ENCODE measurements at regions not wholly inside any gene's neighbourhood (a gene's known extent, or its start where the extent isn't known, plus 50 kb on each side); places are given as distances from the start of the nearest gene placed in this dataset.

DNA sequence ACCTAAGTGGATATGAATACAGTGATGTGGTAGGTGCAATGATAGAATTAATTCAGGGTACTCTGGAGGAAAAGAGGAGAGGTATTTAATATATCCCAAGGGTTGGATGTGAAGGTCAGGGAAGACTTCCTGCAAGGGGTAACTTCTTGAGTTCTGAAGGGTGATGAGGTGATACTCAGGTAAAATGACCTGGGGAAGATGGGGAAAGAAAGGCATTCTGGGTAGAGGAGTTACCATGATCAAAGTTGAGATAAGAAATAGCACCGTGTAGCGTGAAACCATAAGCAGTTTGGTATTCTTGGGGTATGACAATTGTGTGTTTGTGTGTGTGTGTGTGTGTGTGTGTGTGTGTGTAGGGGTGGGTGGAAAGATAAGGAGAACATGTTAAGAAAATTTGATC is 270.4 kb upstream of the LCORL start:
- DNase-seq, result no peak

DNA sequence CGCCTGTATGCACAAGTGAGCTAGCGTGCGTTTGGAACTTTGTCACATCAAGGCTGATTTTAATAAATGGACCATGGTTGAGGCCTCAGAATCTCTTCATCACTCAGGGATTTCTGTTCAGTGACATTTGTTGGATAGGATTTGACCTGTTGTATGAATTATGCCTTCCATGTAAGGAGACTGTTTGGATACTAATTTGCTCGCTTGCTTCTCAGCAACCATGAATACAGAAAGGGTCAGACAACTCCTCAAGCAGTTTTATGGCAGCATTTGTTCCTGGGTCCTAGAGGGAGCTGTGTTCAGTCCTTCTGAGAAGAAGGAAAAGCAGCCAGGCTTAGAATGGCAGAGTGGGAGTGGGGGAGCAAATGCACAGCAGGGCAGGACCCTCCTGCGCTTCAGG is 269.7 kb upstream of the LCORL start:
- no peak for DNase-seq

DNA sequence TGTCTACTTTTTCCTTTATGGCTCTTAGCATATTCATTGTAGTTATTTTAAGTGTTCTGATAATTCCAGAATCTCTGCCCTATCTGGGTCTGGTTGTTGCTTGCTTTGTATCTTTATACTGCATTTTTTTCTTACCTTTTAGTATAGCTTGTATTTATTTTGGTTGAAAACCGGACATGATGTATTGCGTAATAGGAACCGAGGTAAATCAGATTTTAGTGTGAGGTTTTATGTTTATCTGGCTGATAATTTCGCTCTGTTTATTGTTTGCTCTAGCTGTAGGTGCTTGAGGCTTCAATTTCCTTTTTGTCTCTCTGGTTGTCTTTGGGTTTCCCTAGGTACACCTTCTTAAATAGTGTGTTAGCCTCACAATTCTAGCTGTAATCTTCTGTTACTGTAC is 263.8 kb upstream of the LCORL start:
- DNase-seq, result no peak

DNA sequence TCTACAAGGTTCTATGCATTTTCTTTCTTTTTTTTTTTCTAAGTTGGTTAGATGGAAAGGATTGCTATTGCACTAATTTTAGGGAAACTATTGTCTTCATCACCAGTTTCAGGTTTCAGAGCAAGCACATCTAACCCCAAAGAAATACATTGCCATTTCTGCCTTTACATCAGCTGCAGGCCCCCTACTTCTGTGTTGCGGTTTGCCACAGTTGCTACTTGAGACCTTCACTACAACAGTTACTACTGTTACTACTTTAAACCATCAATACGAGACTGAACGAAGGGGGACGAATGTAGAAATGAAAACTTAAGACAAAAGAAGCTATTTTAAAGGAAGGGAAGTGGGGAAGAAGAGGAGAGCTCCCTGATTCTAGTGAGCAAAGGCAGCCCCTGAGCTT is 256.7 kb upstream of the LCORL start:
- no peak for DNase-seq

DNA sequence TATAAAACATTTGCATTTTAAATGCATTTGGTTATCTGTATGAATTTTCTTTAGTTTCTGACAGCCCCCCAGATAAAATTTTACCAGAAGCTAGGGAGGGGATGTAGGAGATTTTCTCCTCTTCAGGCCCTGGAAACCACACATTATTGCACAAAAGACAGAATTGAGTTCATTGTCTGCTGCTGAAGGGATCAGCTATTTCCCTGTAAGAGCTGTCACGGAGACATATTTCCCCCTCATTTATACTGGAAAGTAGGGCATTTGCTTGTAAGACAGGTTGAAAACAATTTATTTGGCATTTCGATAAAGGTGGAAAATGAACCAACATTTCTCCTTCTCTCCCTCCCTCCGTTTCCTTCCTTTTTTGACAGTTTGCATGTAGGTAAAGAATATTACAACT is 241.3 kb upstream of the LCORL start:
- DNase-seq, result no peak

DNA sequence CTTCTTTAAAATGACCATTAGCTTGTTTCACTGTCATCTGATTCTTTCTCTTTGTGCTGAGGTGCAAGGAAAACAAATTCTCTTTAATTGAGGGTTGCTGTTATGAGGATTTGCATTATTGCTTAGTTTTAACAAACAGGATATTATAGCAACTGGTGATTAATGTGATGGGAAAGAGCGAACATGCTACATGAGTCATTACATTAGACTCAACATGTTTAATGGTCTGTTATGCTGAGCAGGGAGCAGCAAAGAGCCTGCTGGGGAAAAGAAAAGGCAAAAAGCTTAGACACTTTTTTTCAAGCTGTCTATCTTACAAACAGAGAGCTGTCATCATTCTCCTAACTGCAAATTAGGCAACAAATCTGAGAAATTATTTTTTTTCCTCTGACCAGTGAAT is 230.5 kb upstream of the LCORL start:
- DNase-seq, result no peak

DNA sequence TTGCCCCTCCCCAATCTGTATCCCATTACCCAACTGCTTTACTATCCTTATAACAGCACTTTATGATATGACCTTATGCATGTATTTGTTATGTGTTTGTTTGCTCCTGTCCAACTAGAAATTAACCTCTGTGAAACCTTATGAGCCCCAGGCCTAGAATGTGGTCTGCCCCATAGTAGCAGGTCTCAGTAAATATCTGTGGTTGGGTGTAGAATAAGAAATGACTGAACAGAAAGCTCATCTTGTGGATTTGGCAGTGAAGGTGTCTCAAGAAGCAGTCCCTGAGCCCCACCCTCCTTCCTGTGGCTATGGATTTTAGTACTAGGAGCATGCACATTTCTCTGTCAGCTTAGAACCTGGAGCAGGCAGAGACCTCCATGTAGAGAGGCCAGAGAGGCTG is 229.0 kb upstream of the LCORL start:
- DNase-seq, result no peak

DNA sequence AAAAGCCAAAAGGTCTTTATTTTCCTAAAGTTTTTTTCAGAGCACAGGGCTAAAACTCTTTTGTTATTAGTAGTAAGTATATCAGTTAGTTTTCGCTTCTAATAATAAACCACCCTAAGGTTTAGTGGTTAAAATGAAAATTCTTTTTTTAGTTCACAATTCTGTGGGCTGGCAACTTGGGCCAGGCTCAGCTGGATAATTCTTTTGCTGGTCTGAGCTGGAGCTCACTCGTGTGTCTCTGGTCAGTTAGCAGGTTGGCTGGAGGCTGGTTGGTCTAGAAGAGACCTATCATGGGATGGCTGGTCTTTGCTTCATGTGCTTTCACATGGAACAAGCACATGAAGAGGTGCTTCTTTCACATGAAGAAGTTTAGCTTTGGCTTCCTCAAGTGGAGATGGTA is 227.1 kb upstream of the LCORL start:
- no peak for DNase-seq

DNA sequence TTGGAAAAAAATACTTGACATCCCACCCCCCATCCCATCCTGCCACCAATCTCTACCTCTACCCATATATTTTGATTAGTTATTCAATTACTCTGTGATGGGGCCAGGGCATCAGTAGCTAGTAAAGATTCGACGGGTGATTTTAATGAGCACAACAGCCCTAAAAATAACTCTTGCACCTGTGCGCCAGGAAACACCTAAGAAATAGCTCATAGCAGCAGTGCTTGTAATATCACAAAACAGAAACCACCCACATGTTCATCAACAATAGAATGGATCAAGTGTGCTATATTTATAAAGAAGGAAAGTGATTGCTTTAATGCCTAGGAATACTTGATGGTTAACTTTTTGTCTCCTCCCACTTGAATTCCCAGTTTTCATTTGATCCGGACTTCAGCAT is 225.6 kb upstream of the LCORL start:
- DNase-seq, result no peak

DNA sequence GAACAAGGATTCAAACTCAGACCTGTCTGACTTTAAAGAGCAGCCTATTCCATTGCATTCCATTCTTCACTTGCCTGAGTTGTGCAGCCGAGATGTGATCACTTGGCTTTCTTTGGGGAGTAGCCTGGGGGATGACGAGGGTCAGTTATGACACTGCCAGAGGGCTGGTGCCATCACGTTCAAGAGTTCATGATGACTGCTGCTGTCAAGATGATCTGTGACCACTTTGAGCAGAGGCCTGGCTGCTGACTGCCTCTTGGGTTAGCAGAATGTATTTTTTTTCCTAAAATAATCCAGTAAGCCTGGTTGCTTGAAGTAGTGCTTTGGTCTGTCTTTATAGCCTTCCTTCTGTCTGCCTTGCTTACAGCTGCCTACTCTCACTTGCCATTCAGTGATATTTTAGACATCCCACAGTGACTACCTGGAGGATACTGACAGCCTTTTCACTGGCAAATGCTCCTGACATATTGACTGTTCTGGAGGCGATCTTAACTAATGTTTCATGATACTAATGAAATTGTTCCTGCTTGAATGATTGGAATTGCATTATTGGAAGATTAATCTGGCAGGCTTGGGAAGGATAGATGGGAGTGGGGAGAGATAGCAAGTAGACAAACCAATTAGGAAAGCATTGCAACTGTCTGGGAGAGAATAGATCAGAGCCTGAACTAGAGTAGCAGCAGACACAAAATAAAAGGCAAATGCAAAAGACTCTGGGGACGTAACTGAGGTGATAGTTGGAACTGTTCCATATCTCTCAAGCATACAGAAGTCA is 221.6 kb upstream of the LCORL start:
- DNase-seq, result no peak

DNA sequence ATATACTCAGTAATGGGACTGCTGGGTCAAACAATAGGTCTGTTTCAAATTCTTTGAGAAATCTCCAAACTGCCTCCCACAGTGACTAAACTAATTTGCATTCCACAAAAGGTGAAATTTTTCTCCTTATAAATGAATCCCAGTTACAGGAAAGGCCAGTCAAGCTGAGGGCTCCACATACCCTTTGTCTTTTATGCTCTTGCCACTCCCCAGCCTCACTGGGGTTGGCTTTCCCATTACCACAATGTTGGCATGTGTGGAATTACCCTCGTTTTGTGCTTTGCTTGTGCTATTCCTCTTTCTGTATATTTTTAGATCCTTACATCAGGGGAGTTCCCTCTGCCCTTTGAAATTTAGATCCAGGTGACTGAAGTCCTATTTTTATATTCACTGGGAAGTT is 220.2 kb upstream of the LCORL start:
- no peak for DNase-seq

DNA sequence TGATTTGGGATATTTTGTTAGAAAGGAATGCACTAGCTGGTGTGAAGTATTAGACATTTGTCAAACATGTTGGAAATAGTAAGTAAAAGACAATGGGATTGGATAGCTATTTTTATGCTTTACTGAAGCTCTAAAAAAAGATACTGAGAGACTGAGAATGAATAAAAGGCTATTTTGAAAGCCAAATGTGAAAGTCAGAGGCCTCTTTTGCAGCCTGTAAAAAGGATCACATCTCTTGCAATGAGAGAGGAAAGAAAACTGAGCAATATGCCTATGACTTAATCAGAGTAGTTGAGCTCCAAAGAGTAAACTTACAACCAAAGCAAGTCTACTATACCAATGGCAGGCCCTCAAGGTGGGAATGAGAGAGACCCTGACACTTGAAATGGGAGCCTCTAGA is 212.6 kb upstream of the LCORL start:
- no peak for DNase-seq

DNA sequence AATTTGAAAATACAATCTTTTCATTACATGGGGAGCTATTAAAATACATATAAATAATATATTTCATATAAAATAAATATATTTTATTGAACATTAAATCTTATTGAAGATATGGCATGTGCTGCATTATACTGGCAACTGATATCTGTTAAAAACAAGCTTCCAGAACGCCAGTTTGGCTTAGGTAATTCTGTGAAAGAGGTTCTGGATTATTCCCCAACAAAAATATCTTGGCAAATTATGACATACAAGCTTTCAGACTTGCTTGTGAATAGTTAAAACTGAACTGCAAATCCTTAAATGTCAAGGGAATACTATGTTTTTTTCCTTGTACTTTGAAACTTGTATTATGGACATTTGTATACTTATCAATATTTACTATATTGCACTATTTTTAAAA is 210.2 kb upstream of the LCORL start:
- no peak for DNase-seq

DNA sequence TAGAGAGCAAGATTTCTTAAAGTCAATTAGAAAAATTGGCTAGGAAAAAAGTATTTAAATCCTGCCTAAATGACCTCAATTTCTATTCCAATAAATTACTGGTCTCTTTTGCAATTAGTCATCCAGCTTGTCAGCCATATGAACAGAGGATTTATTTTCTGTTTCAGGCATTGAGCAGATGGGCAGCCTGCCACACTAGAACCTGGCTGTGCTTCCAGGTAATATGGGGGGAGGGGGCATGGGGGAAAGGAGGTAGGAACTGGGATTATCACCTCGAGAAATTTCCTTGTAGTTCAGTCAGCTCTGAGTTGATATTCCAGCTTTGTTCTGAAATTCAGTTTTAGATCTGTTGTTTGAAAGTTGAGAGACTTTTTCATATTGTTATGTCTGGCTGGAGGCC is 206.3 kb upstream of the LCORL start:
- DNase-seq, result no peak

DNA sequence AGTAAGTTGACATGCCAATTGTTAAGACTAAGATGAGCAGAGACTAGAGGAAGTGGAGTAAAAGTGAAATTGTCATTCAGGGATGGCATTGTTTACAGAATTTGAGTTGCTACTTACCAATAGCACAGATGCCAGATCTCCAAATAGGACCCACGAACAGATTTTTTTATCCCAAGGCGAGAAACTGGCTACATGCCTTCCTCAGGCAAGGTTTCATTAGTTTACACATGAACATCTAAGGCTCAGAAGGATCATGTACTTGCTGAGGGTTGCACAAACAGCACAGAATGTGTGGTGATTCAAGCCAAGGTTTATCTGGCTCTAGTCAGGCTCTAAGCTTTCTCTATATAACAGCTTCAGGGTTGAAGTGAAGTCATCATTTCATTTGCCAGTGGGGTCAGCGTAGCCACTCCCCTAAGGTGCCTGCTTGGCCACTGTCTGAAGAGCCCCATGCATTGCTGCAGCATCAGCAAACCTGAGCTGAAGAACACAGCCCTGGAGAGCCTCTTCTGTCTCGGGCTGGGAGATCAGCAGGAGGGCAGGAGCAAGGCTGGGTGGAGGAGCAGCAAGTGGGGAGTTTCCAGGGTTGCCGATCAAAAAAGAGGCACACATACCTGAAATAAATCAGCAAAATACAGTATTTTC is 193.0 kb upstream of the LCORL start:
- no peak for DNase-seq

DNA sequence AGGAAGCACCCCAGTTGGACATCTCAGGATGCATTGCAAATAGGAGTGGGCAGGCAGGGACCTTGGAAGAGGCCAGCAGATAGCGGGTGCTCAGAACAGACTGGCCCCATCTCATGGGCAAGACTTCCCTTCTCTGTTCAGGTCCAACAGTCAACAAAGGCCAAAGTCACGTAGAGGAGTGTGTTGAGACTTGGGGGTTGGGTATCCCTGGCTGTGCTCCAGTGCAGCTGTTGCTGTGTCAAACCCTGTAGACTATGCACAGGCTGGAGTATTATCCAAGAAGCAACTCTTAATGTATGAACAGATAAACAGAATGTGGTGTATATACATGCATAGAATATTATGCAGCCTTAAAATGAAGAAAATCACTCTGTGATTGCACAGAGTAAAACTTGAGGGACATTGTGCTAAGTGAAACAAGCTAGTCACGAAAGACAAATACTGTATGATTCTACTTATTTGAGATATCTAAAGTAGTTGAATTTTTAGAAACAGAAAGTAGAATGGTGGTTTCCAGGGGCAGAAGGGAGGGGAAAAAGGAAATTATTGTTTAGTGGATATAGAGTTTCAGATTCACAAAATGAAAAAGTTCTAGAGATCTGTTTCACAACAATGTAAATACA is 192.1 kb upstream of the LCORL start:
- no peak for DNase-seq

DNA sequence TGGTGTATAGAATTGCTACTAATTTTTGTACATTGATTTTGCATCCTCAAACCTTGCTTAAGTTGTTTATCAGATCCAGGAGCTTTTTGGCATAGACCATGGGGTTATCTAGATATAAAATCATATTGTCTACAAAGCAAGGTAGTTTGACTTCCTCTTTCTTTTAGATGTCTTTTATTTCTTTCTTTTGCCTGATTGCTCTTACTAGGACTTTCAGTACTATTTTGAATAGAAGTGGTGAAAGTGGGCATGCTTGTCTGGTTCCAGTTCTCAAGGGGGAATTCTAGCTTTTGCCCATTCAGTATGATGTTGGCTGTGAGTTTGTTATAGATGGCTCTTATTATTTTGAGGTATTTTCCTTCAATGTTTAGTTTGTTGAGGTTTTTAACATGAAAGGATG is 187.9 kb upstream of the LCORL start:
- DNase-seq, result no peak

DNA sequence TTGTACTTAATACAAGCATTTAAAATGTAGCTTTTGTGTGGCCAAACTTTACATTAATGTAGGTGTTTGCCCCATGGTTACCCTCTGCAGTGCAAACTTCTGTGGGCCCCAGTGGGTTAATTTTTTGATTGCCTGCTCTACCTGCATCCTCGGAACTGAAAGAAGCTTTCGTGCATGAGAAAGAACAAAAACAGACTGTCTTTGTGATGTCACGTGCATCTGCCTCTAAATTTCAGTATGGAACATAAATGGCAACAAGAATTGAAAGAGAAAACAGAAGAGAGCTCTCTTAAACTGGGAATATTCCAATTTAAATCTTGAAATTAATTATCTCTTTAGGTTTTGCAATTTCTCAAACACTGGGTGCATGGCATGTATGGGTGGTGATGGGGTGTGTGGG is 182.4 kb upstream of the LCORL start:
- DNase-seq, result no peak

DNA sequence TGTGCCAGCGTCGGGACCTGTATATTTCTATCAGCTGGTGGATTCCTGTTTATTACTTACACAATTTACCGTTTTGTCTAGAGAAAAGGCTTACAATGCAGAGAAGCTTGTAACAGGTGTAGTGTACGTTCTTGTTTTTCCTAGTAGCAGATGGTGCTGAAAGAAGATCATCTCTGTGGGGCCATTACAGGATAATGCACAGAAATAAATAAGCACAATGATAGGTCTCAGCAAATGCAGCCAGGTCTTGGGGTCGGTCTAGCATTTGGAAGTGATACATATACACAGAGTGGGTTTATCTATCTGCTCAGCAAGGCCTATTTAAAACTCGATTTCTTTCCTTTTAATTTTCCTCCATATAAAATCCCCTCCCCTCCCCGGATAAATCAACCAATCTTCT is 180.9 kb upstream of the LCORL start:
- no peak for DNase-seq

DNA sequence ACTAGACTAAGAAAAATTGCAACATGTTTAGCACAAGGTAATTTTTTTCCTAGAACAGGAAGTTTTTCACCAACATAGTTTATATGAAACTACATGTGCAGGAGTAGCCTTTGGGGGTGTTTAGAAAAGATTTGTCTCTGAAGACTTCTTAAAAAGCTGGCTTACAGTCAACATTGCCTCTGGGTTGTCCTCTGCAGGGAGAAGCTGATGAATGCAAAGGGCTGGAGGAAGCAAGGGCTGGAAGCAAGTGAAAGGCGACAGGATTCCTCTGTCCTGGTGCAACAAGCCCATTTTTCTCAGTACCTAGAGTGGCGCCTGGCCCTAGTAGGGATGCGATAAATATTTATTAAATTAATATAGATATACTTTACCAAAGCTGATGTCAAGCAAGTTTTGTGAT is 180.3 kb upstream of the LCORL start:
- DNase-seq, result no peak

DNA sequence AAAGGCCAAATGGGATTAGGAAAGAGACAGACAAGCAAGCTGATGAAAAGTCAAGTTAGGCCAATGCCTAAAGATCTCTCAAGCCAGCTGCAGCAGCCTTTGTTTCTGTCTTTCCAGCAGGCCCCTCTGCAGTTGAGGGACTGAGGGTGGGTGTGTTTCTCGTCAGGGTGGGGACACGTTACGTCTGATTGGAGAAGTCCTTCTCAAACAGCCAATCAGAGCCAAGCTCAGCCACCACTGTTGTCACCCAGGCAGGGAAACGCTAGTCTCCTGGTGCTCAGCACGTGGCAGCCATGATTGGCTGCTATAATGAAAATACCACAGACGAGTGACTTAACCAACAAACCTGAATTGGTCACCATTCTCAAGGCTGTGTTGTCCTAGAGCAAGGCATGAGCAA is 177.1 kb upstream of the LCORL start:
- no peak for DNase-seq

DNA sequence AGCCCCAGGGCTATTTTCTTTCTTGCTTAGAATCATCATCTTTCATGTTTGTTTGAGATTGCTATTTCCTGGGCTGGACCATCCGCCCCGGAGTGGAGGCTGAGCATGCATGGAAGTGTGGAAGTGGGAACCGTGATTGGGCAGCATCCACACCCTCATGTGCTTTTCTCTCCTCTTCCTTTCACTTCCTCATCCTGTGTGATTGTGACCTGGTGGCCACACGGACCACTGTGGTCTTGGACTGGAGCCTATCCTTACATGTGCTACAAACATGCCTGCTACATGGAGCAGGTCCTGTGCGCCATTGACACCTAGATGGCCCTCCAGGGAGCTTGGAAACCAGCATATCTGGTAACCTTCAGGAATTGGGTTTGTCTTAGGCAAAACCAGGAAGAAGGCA is 175.9 kb upstream of the LCORL start:
- no peak for DNase-seq

DNA sequence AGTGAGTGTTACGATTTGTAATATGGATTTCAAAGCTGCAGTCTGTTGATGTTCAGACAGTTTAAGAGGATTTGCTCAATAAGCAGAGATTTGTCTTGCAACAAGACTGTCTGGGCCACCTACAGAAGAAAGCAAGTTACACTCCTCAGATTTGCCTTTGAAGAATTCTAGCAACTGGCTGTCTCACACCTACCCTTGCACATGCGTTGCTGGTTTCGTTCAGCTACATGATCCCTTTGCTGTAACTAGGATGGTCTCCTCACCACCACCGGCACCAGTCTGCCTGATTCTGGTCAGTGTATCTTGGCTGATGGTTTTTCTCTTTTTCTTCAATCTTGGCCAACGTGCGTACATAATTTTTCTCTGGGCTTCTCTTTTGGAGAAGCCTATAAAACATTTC is 172.7 kb upstream of the LCORL start:
- no peak for DNase-seq

DNA sequence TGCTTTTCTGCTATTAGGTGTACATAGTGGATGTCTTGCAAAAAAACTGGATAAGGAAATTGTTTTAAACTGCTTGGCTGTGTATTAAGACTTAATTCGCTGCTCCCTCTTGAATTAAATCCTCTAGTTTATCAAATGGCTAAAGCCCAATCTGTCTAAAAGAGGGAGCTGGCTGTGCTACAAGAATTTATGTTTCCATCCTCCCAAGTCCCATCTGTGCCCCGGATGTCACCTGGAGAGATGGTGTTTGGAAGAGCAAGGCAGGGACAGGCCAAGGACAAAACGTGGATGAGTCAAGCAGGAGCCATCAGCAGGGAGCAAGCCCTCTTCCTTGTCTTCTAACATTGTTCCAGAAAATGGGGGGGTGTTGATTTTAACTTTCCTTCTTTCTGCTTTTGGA is 171.3 kb upstream of the LCORL start:
- no peak for DNase-seq

DNA sequence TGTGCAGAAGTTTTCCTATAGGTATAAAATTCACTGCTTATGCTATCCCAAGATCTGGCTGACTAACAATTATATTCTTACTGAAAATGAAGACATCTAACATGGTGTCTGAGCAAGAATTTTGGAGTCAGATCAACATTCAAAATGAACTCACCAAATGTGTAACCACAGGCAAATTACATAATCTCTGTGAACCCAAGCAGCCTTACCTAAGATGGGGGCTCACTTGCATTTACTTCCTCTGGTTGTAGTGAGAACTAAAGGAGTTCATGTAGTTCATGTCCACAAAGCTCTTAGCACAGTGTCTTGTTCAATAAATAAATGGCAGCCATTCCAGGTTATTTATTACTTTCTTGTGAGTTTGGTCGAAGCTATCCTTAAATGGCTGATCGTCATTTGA is 163.9 kb upstream of the LCORL start:
- DNase-seq, result no peak

Data from activated naive CD4-positive, alpha-beta T cell treated with Interleukin-2 at 50 U/mL for 16 hours (primary cell).